ENCODE measurements at regions not wholly inside any gene's neighbourhood (a gene's known extent, or its start where the extent isn't known, plus 50 kb on each side); places are given as distances from the start of the nearest gene placed in this dataset.

- TF ChIP-seq POLR2A (IDR thresholded peaks at IDR 0.05) (no peak), POLR2AphosphoS5 (IDR thresholded peaks at IDR 0.05) (no peak)
- TF ChIP-seq, protein P1, sequence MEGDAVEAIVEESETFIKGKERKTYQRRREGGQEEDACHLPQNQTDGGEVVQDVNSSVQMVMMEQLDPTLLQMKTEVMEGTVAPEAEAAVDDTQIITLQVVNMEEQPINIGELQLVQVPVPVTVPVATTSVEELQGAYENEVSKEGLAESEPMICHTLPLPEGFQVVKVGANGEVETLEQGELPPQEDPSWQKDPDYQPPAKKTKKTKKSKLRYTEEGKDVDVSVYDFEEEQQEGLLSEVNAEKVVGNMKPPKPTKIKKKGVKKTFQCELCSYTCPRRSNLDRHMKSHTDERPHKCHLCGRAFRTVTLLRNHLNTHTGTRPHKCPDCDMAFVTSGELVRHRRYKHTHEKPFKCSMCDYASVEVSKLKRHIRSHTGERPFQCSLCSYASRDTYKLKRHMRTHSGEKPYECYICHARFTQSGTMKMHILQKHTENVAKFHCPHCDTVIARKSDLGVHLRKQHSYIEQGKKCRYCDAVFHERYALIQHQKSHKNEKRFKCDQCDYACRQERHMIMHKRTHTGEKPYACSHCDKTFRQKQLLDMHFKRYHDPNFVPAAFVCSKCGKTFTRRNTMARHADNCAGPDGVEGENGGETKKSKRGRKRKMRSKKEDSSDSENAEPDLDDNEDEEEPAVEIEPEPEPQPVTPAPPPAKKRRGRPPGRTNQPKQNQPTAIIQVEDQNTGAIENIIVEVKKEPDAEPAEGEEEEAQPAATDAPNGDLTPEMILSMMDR (IDR thresholded peaks at IDR 0.05), result no peak
Measured at GRCh38 chr11:19359221-19360000, 118.7 kb upstream of the E2F8 start.

All from breast epithelium (tissue), 3 donors.